Astrocyte of the spinal cord (primary cell): ENCODE measurements at regions not wholly inside any gene's neighbourhood (a gene's known extent, or its start where the extent isn't known, plus 50 kb on each side); places are given as distances from the start of the nearest gene placed in this dataset.

ENCODE experiments used
- DNase-seq: peaks from one replicate; pipeline ENCODE4 v3.0.0; 2011; ENCODE audit warnings: low read depth, low spot score
- H3K4me3 ChIP-seq: 2 replicates; pipeline ENCODE4 v1.5.1; 2011; ENCODE audit warnings: low read depth, mild to moderate bottlenecking, low read length, moderate library complexity
- CTCF ChIP-seq: IDR thresholded peaks from 2 replicates; pipeline ENCODE4 v1.5.1; 2012; ENCODE audit warnings: low read depth, mild to moderate bottlenecking, low read length, inconsistent platforms
- in situ Hi-C: cut with HindIII; loops from 2 replicates; pipeline ENCODE4 v1.10.0; 2017; ENCODE audit warnings: low sequenced_read_pairs

GRCh38 chr3:66110840-66111239 lies 72.1 kb upstream of the MAGI1 start:
- no peak for TF ChIP-seq CTCF
- peak; percentile 31 for DNase-seq
- no peak overlapping the region for H3K4me3 ChIP-seq
- in situ Hi-C loops: no loop called here

- no peak overlapping the region for H3K4me3 ChIP-seq
- no peak for TF ChIP-seq CTCF
- in situ Hi-C loops: no loop called here
- DNase-seq: peak; percentile 74
These were observed 69.1 kb upstream of the MAGI1 start for GRCh38 chr3:66107855-66108254.

GRCh38 chr3:66106788-66107187 lies 68.1 kb upstream of the MAGI1 start:
- TF ChIP-seq CTCF: no peak
- DNase-seq: no peak
- no peak overlapping the region for H3K4me3 ChIP-seq
- in situ Hi-C loops: no loop called here

GRCh38 chr3:66104535-66104934 lies 65.8 kb upstream of the MAGI1 start:
- DNase-seq: no peak
- in situ Hi-C loops: no loop called here
- no peak for TF ChIP-seq CTCF
- H3K4me3 ChIP-seq: no peak overlapping the region

GRCh38 chr3:66103729-66104128 lies 65.0 kb upstream of the MAGI1 start:
- no peak for DNase-seq
- no peak for TF ChIP-seq CTCF
- in situ Hi-C loops: no loop called here
- H3K4me3 ChIP-seq: no peak overlapping the region

GRCh38 chr3:66101901-66102300 lies 63.2 kb upstream of the MAGI1 start:
- in situ Hi-C loops: no loop called here

More at GRCh38 chr3:66101901-66102300, 63.2 kb upstream of the MAGI1 start:
- H3K4me3 ChIP-seq: no peak overlapping the region
- TF ChIP-seq CTCF: no peak
- DNase-seq: no peak
